Activated CD8-positive, alpha-beta T cell treated with anti-CD3 and anti-CD28 coated beads for 36 hours (primary cell): ENCODE measurements at regions not wholly inside any gene's neighbourhood (a gene's known extent, or its start where the extent isn't known, plus 50 kb on each side); places are given as distances from the start of the nearest gene placed in this dataset.

Experiments used
- ATAC-seq: fragments of 200-7000 bp; cut with Tn5 transposase; one replicate; pipeline ENCODE4 v1.10.0; 2021; ENCODE audit warnings: mild to moderate bottlenecking, moderate library complexity
- CTCF ChIA-PET: fragments of 350-600 bp; sonication (Branson Sonifier 250); formaldehyde crosslinking; loops from one replicate; lab custom pipeline; 2021; ENCODE audit warnings: antibody characterized with exemption; lab: Charles Lee
- POLR2A ChIA-PET: fragments of 350-600 bp; sonication (Branson Sonifier 250); formaldehyde crosslinking; loops from one replicate; lab custom pipeline; 2021; ENCODE audit warnings: antibody characterized with exemption; lab: Charles Lee
- DNase-seq: peaks from one replicate; pipeline ENCODE4 v3.0.0-alpha.2; 2020
- H3K27ac Mint-ChIP-seq: one replicate; pipeline ENCODE4 v1.8.0; 2021; ENCODE audit warnings: mild to moderate bottlenecking, mixed read lengths
- H3K27me3 Mint-ChIP-seq: one replicate; pipeline ENCODE4 v1.8.0; 2021; ENCODE audit warnings: mixed read lengths
- H3K36me3 Mint-ChIP-seq: one replicate; pipeline ENCODE4 v1.8.0; 2021; ENCODE audit warnings: low read depth, mixed read lengths
- H3K4me1 Mint-ChIP-seq: one replicate; pipeline ENCODE4 v1.8.0; 2021; ENCODE audit warnings: low read depth, mixed read lengths
- H3K4me3 Mint-ChIP-seq: one replicate; pipeline ENCODE4 v1.8.0; 2021; ENCODE audit warnings: mild to moderate bottlenecking, moderate library complexity, mixed read lengths
- H3K9me3 Mint-ChIP-seq: one replicate; pipeline ENCODE4 v1.8.0; 2021; ENCODE audit warnings: mixed read lengths
- CTCF ChIP-seq: fragments of 200-600 bp; IDR thresholded peaks from one replicate; pipeline ENCODE4 v1.8.0; 2022; ENCODE audit warnings: antibody characterized with exemption, mild to moderate bottlenecking
- intact Hi-C: fragments of 100-400 bp; cut with micrococcal nuclease; formaldehyde crosslinking; loops from one replicate; pipeline ENCODE4 v1.10.0; 2022

- Mint-ChIP-seq H3K27ac (no peak overlapping the region), H3K27me3 (peaks cover 1% of the 10 kb centered on the region)
- ATAC-seq = no peak
These were observed 544.3 kb upstream of the CDH5 start for GRCh38 chr16:65822148-65822547.

GRCh38 chr16:65819136-65819898 is 547.2 kb upstream of the CDH5 start:
- no peak for ATAC-seq
- CTCF ChIA-PET = no interaction called here
- intact Hi-C loops = no loop called here

More at GRCh38 chr16:65822148-65822547, 544.3 kb upstream of the CDH5 start:
- POLR2A ChIA-PET = no interaction called here
- H3K36me3 Mint-ChIP-seq = no peaks in the 10 kb centered on the region
- CTCF ChIA-PET = no interaction called here
- no peak for DNase-seq
- no peaks in the 10 kb centered on the region for H3K4me1 Mint-ChIP-seq
- TF ChIP-seq CTCF = no peak
- intact Hi-C loops = no loop called here
- H3K4me3 Mint-ChIP-seq = no peak overlapping the region
- no peaks in the 10 kb centered on the region for H3K9me3 Mint-ChIP-seq

GRCh38 chr16:65817799-65818198 is 548.7 kb upstream of the CDH5 start:
- ATAC-seq (no peak), DNase-seq (no peak)
- no peaks in the 10 kb centered on the region for H3K4me1 Mint-ChIP-seq
- POLR2A ChIA-PET = no interaction called here
- no peak overlapping the region for H3K27ac Mint-ChIP-seq
- CTCF ChIA-PET = no interaction called here
- no peaks in the 10 kb centered on the region for H3K9me3 Mint-ChIP-seq
- peaks cover 1% of the 10 kb centered on the region for H3K27me3 Mint-ChIP-seq
- intact Hi-C loops = no loop called here
- no peaks in the 10 kb centered on the region for H3K36me3 Mint-ChIP-seq
- no peak for TF ChIP-seq CTCF
- H3K4me3 Mint-ChIP-seq = no peak overlapping the region

More at GRCh38 chr16:65819136-65819898, 547.2 kb upstream of the CDH5 start:
- no peak for DNase-seq
- POLR2A ChIA-PET = no interaction called here
- no peak for TF ChIP-seq CTCF
- H3K4me1 Mint-ChIP-seq = no peaks in the 10 kb centered on the region
- H3K9me3 Mint-ChIP-seq = no peaks in the 10 kb centered on the region
- peaks cover 1% of the 10 kb centered on the region for H3K27me3 Mint-ChIP-seq
- no peaks in the 10 kb centered on the region for H3K36me3 Mint-ChIP-seq
- no peak overlapping the region for H3K4me3 Mint-ChIP-seq
- H3K27ac Mint-ChIP-seq = no peak overlapping the region

GRCh38 chr16:65817066-65817465 is 549.4 kb upstream of the CDH5 start:
- CTCF ChIA-PET = no interaction called here
- TF ChIP-seq CTCF = no peak
- ATAC-seq = no peak
- H3K36me3 Mint-ChIP-seq = no peaks in the 10 kb centered on the region
- DNase-seq = no peak
- intact Hi-C loops = no loop called here
- no peak overlapping the region for H3K27ac Mint-ChIP-seq
- H3K27me3 Mint-ChIP-seq = peaks cover 1% of the 10 kb centered on the region
- POLR2A ChIA-PET = no interaction called here
- H3K9me3 Mint-ChIP-seq = no peaks in the 10 kb centered on the region
- H3K4me1 Mint-ChIP-seq = no peaks in the 10 kb centered on the region
- H3K4me3 Mint-ChIP-seq = no peak overlapping the region

- H3K9me3 Mint-ChIP-seq = no peaks in the 10 kb centered on the region
- peaks cover 1% of the 10 kb centered on the region for H3K27me3 Mint-ChIP-seq
- ATAC-seq = no peak
- ChIA-PET CTCF (no interaction called here), POLR2A (no interaction called here)
- H3K27ac Mint-ChIP-seq = no peak overlapping the region
- intact Hi-C loops = no loop called here
- no peaks in the 10 kb centered on the region for H3K4me1 Mint-ChIP-seq
- H3K36me3 Mint-ChIP-seq = no peaks in the 10 kb centered on the region
- TF ChIP-seq CTCF = no peak
- DNase-seq = no peak
- no peak overlapping the region for H3K4me3 Mint-ChIP-seq
These were observed 549.9 kb upstream of the CDH5 start for GRCh38 chr16:65816556-65816955.
